ENCODE measurements at regions not wholly inside any gene's neighbourhood (a gene's known extent, or its start where the extent isn't known, plus 50 kb on each side); places are given as distances from the start of the nearest gene placed in this dataset.

- Mint-ChIP-seq H3K27ac (no peak overlapping the region), H3K27me3 (no peaks in the 10 kb centered on the region), H3K36me3 (no peaks in the 10 kb centered on the region), H3K4me1 (no peaks in the 10 kb centered on the region), H3K9me3 (peaks cover 0 to 3% (median 0%) of the 10 kb centered on the region in 5 donors), H3K4me3 (no peak overlapping the region)
- no peaks in the 10 kb centered on the region for H3K36me3 ChIP-seq (ENCODE audit: insufficient read depth, low read length)
- no peak for DNase-seq
- ChIA-PET CTCF (no interaction called here), POLR2A (no interaction called here)
- H3K9me3 ChIP-seq (ENCODE audit: low read length) = no peaks in the 10 kb centered on the region
- H3K4me1 ChIP-seq (ENCODE audit: insufficient read depth, low read length) = no peaks in the 10 kb centered on the region
- no peak overlapping the region for H3K27ac ChIP-seq (ENCODE audit: low read depth, low read length)
- H3K4me3 ChIP-seq (ENCODE audit: low read length) = no peak overlapping the region
- H3K27me3 ChIP-seq (ENCODE audit: insufficient read depth, low read length, poor library complexity, severe bottlenecking) = no peaks in the 10 kb centered on the region
Observed at GRCh38 chr1:195958131-195958530, 650.1 kb downstream of the KCNT2 start.

- no peaks in the 10 kb centered on the region for H3K27me3 Mint-ChIP-seq
- Histone ChIP-seq H3K4me1 (ENCODE audit: insufficient read depth, low read length) (no peaks in the 10 kb centered on the region), H3K27ac (ENCODE audit: low read depth, low read length) (no peak overlapping the region), H3K9me3 (ENCODE audit: low read length) (no peaks in the 10 kb centered on the region), H3K4me3 (ENCODE audit: low read length) (no peak overlapping the region), H3K36me3 (ENCODE audit: insufficient read depth, low read length) (no peaks in the 10 kb centered on the region), H3K27me3 (ENCODE audit: insufficient read depth, low read length, poor library complexity, severe bottlenecking) (no peaks in the 10 kb centered on the region)
- no peak overlapping the region for H3K4me3 Mint-ChIP-seq
- H3K36me3 Mint-ChIP-seq = no peaks in the 10 kb centered on the region
- no peak for DNase-seq
- no peaks in the 10 kb centered on the region for H3K4me1 Mint-ChIP-seq
- peaks cover 0 to 5% (median 2%) of the 10 kb centered on the region in 5 donors for H3K9me3 Mint-ChIP-seq
- H3K27ac Mint-ChIP-seq = no peak overlapping the region
- ChIA-PET CTCF (no interaction called here), POLR2A (no interaction called here)
Observed at GRCh38 chr1:195956845-195957244, 651.4 kb downstream of the KCNT2 start.

GRCh38 chr1:195954848-195955247 lies 653.4 kb downstream of the KCNT2 start:
- Histone ChIP-seq H3K9me3 (ENCODE audit: low read length) (no peaks in the 10 kb centered on the region), H3K27me3 (ENCODE audit: insufficient read depth, low read length, poor library complexity, severe bottlenecking) (no peaks in the 10 kb centered on the region), H3K36me3 (ENCODE audit: insufficient read depth, low read length) (no peaks in the 10 kb centered on the region), H3K4me1 (ENCODE audit: insufficient read depth, low read length) (no peaks in the 10 kb centered on the region), H3K4me3 (ENCODE audit: low read length) (no peak overlapping the region), H3K27ac (ENCODE audit: low read depth, low read length) (no peak overlapping the region)
- POLR2A ChIA-PET = no interaction called here
- Mint-ChIP-seq H3K27me3 (no peaks in the 10 kb centered on the region), H3K36me3 (no peaks in the 10 kb centered on the region), H3K4me3 (no peak overlapping the region), H3K4me1 (no peaks in the 10 kb centered on the region), H3K9me3 (peaks cover 0 to 7% (median 2%) of the 10 kb centered on the region in 5 donors), H3K27ac (no peak overlapping the region)
- CTCF ChIA-PET = no interaction called here
- no peak for DNase-seq

GRCh38 chr1:195951313-195951712 lies 656.9 kb downstream of the KCNT2 start:
- Histone ChIP-seq H3K36me3 (ENCODE audit: insufficient read depth, low read length) (no peaks in the 10 kb centered on the region), H3K4me3 (ENCODE audit: low read length) (no peak overlapping the region), H3K27me3 (ENCODE audit: insufficient read depth, low read length, poor library complexity, severe bottlenecking) (no peaks in the 10 kb centered on the region), H3K9me3 (ENCODE audit: low read length) (no peaks in the 10 kb centered on the region), H3K27ac (ENCODE audit: low read depth, low read length) (no peak overlapping the region), H3K4me1 (ENCODE audit: insufficient read depth, low read length) (no peaks in the 10 kb centered on the region)
- Mint-ChIP-seq H3K27me3 (no peaks in the 10 kb centered on the region), H3K36me3 (no peaks in the 10 kb centered on the region), H3K27ac (no peak overlapping the region), H3K4me3 (no peak overlapping the region), H3K9me3 (peaks cover 0 to 7% (median 2%) of the 10 kb centered on the region in 5 donors), H3K4me1 (no peaks in the 10 kb centered on the region)
- CTCF ChIA-PET = no interaction called here
- no peak for DNase-seq
- POLR2A ChIA-PET = no interaction called here

GRCh38 chr1:195948123-195948895 lies 659.9 kb downstream of the KCNT2 start:
- no peak for DNase-seq
- Mint-ChIP-seq H3K27ac (no peak overlapping the region), H3K4me3 (no peak overlapping the region), H3K27me3 (no peaks in the 10 kb centered on the region), H3K4me1 (no peaks in the 10 kb centered on the region), H3K36me3 (no peaks in the 10 kb centered on the region), H3K9me3 (peaks cover 0 to 7% (median 0%) of the 10 kb centered on the region in 5 donors)
- no peaks in the 10 kb centered on the region for H3K27me3 ChIP-seq (ENCODE audit: insufficient read depth, low read length, poor library complexity, severe bottlenecking)
- no peaks in the 10 kb centered on the region for H3K4me1 ChIP-seq (ENCODE audit: insufficient read depth, low read length)
- H3K27ac ChIP-seq (ENCODE audit: low read depth, low read length) = no peak overlapping the region
- H3K36me3 ChIP-seq (ENCODE audit: insufficient read depth, low read length) = no peaks in the 10 kb centered on the region
- POLR2A ChIA-PET = no interaction called here
- H3K9me3 ChIP-seq (ENCODE audit: low read length) = no peaks in the 10 kb centered on the region
- CTCF ChIA-PET = no interaction called here
- no peak overlapping the region for H3K4me3 ChIP-seq (ENCODE audit: low read length)

GRCh38 chr1:195946500-195946899 lies 661.7 kb downstream of the KCNT2 start:
- Mint-ChIP-seq H3K36me3 (no peaks in the 10 kb centered on the region), H3K4me3 (no peak overlapping the region), H3K9me3 (peaks cover 0 to 3% (median 0%) of the 10 kb centered on the region in 5 donors), H3K27me3 (peaks cover 0 to 1% of the 10 kb centered on the region in 2 donors), H3K4me1 (no peaks in the 10 kb centered on the region), H3K27ac (no peak overlapping the region)
- Histone ChIP-seq H3K4me1 (ENCODE audit: insufficient read depth, low read length) (no peaks in the 10 kb centered on the region), H3K27me3 (ENCODE audit: insufficient read depth, low read length, poor library complexity, severe bottlenecking) (no peaks in the 10 kb centered on the region), H3K9me3 (ENCODE audit: low read length) (no peaks in the 10 kb centered on the region), H3K4me3 (ENCODE audit: low read length) (no peak overlapping the region), H3K27ac (ENCODE audit: low read depth, low read length) (no peak overlapping the region), H3K36me3 (ENCODE audit: insufficient read depth, low read length) (no peaks in the 10 kb centered on the region)
- ChIA-PET POLR2A (no interaction called here), CTCF (no interaction called here)
- DNase-seq = no peak

- CTCF ChIA-PET = no interaction called here
- peaks cover 0 to 1% of the 10 kb centered on the region in 2 donors for H3K27me3 Mint-ChIP-seq
Observed at GRCh38 chr1:195941795-195942194, 666.4 kb downstream of the KCNT2 start.

GRCh38 chr1:195941314-195941713 lies 666.9 kb downstream of the KCNT2 start:
- Mint-ChIP-seq H3K36me3 (no peaks in the 10 kb centered on the region), H3K27me3 (peaks cover 0 to 1% of the 10 kb centered on the region in 2 donors)
- POLR2A ChIA-PET = no interaction called here

More at GRCh38 chr1:195941795-195942194, 666.4 kb downstream of the KCNT2 start:
- Histone ChIP-seq H3K27ac (ENCODE audit: low read depth, low read length) (no peak overlapping the region), H3K4me1 (ENCODE audit: insufficient read depth, low read length) (no peaks in the 10 kb centered on the region), H3K36me3 (ENCODE audit: insufficient read depth, low read length) (no peaks in the 10 kb centered on the region), H3K27me3 (ENCODE audit: insufficient read depth, low read length, poor library complexity, severe bottlenecking) (no peaks in the 10 kb centered on the region), H3K9me3 (ENCODE audit: low read length) (no peaks in the 10 kb centered on the region), H3K4me3 (ENCODE audit: low read length) (no peak overlapping the region)
- POLR2A ChIA-PET = no interaction called here
- Mint-ChIP-seq H3K4me3 (no peak overlapping the region), H3K9me3 (peaks cover 0 to 5% (median 0%) of the 10 kb centered on the region in 5 donors), H3K36me3 (no peaks in the 10 kb centered on the region), H3K4me1 (no peaks in the 10 kb centered on the region), H3K27ac (no peak overlapping the region)
- no peak for DNase-seq

More at GRCh38 chr1:195941314-195941713, 666.9 kb downstream of the KCNT2 start:
- Mint-ChIP-seq H3K4me3 (no peak overlapping the region), H3K27ac (no peak overlapping the region), H3K9me3 (peaks cover 0 to 5% (median 0%) of the 10 kb centered on the region in 5 donors), H3K4me1 (no peaks in the 10 kb centered on the region)
- DNase-seq = no peak
- Histone ChIP-seq H3K36me3 (ENCODE audit: insufficient read depth, low read length) (no peaks in the 10 kb centered on the region), H3K27me3 (ENCODE audit: insufficient read depth, low read length, poor library complexity, severe bottlenecking) (no peaks in the 10 kb centered on the region), H3K4me3 (ENCODE audit: low read length) (no peak overlapping the region), H3K27ac (ENCODE audit: low read depth, low read length) (no peak overlapping the region), H3K4me1 (ENCODE audit: insufficient read depth, low read length) (no peaks in the 10 kb centered on the region), H3K9me3 (ENCODE audit: low read length) (no peaks in the 10 kb centered on the region)
- CTCF ChIA-PET = no interaction called here
